ENCODE measurements at regions not wholly inside any gene's neighbourhood (a gene's known extent, or its start where the extent isn't known, plus 50 kb on each side); places are given as distances from the start of the nearest gene placed in this dataset.
"Not testable (repeated sequence)": the region's sequence is repeated elsewhere in the genome, so short reads cannot be mapped to it uniquely, and the experiment has no call there.

DNA sequence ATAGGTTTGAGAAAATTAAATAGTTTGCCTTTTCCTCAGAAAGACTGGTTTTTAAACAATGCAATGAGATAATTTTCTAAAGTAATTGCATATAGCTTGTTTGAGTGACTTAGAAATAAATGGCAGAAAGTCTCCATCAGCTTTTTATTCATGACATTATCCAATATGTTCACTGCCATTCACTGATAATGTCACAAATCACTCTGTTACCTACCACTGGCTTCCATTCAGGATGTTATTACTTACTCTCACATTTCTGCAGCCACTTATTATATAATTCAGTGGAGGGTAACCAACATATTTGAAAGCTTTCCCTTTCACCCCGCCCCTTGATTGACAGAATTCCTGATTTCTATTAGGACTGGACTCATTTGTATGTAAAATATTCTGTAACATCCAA is 1583.5 kb downstream of the PCDH18 start:
- no peak overlapping the region for H3K4me3 ChIP-seq (ENCODE audit: low read depth, low read length)
- DNase-seq (ENCODE audit: low read depth) = no peak
- TF ChIP-seq, protein P1, sequence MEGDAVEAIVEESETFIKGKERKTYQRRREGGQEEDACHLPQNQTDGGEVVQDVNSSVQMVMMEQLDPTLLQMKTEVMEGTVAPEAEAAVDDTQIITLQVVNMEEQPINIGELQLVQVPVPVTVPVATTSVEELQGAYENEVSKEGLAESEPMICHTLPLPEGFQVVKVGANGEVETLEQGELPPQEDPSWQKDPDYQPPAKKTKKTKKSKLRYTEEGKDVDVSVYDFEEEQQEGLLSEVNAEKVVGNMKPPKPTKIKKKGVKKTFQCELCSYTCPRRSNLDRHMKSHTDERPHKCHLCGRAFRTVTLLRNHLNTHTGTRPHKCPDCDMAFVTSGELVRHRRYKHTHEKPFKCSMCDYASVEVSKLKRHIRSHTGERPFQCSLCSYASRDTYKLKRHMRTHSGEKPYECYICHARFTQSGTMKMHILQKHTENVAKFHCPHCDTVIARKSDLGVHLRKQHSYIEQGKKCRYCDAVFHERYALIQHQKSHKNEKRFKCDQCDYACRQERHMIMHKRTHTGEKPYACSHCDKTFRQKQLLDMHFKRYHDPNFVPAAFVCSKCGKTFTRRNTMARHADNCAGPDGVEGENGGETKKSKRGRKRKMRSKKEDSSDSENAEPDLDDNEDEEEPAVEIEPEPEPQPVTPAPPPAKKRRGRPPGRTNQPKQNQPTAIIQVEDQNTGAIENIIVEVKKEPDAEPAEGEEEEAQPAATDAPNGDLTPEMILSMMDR (IDR thresholded peaks at IDR 0.05; ENCODE audit: insufficient read depth, low read length) = no peak

DNA sequence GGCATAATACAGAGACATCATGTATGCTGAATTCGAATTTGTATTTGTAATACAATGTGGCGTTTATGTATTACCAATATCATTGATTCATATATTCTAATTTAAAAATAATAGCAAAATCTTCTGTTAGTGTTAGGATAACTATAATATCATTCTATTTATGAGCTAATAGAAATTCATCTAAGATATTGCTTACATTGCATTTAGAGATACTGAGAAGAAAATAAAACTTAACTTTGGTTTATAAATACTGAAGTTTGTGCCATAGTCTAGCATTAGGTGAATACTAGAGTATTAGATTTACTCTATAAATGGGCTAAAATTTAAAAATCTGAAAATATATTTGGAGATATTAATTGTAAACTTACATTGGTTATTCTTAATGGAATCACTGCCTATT is 1590.6 kb downstream of the PCDH18 start:
- TF ChIP-seq, protein P1 (IDR thresholded peaks at IDR 0.05; ENCODE audit: insufficient read depth, low read length) = no peak

DNA sequence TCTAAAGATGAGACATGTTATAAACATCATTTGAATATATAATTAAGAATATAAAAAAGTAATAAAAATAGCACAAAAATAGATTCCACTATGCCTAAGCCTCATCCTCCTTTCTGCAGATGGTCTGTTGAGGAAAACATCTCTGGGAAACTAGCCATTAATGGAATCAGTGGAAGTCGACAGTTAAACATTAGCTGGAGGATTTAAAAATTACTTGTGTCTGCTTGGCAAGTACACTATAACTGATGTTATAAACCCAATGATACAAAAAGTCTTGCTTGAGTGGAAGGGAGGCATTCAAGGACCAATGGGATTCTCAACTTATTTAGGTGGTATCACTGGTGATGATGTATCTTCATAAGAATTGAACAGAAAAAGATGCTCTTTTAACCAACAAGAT is 1598.3 kb downstream of the PCDH18 start:
- TF ChIP-seq, protein P1 (IDR thresholded peaks at IDR 0.05; ENCODE audit: insufficient read depth, low read length) = no peak
- DNase-seq (ENCODE audit: low read depth) = no peak
- no peak overlapping the region for H3K4me3 ChIP-seq (ENCODE audit: low read depth, low read length)

More for the DNA sequence above, 1590.6 kb downstream of the PCDH18 start:
- no peak for DNase-seq (ENCODE audit: low read depth)
- H3K4me3 ChIP-seq (ENCODE audit: low read depth, low read length) = no peak overlapping the region

DNA sequence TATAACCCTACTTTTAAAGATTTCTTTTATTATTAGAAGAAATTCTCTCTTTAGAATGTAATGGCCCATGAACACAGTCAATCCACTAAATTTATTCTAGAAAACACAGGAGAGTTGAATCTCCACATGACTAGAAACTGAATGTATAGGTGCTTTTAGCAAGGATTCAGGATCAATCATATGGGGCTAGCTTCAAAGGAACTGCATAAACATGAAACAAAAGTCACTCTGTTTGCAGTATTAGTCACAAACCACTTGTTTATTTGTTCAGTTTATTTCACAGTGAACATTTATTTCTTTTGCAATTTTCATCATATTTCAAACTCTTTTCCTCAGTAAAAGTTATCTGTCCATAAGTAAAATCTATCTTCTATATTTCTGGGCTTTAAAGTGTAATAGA is 1604.6 kb downstream of the PCDH18 start:
- no peak for DNase-seq (ENCODE audit: low read depth)
- no peak overlapping the region for H3K4me3 ChIP-seq (ENCODE audit: low read depth, low read length)
- TF ChIP-seq, protein P1 (IDR thresholded peaks at IDR 0.05; ENCODE audit: insufficient read depth, low read length) = no peak

DNA sequence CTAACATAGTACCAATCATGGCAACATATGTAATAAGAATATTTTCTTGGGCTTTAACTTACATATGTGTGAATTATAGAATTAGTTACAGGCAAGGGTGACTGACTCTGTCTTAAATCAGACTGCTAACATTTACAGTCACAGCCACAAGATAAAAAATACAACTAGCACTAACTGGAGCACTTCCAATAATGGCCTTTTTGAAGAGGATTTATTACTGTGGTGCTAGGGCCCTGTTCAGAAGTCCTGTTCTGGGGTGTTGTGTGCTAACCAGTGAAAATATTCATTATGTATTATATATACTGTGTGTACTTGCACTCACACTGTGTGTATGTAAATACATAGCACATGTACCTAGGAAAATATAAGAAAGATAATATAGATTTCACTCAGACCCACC is 1611.2 kb downstream of the PCDH18 start:
- H3K4me3 ChIP-seq (ENCODE audit: low read depth, low read length) = no peak overlapping the region
- DNase-seq (ENCODE audit: low read depth) = no peak
- TF ChIP-seq, protein P1 (IDR thresholded peaks at IDR 0.05; ENCODE audit: insufficient read depth, low read length) = no peak

DNA sequence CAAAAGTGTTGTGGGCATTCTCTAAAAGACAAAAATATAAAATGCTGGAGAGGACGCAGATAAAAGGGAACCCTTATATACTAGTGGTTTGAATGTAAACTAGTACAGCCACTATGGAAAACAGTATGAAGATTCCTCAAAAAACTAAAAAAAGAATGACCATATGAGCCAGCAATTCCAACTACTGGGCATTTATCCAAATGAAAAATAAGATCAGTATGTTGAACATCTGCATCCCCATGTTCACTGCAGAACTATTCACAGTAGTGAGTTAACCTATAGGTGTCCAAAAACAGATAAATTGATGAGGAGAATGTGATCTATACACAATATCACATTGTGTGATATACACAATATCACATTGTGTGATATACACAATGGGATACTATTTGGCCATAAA is 1615.3 kb downstream of the PCDH18 start:
- TF ChIP-seq, protein P1 (IDR thresholded peaks at IDR 0.05; ENCODE audit: insufficient read depth, low read length) = no peak
- H3K4me3 ChIP-seq (ENCODE audit: low read depth, low read length) = no peak overlapping the region
- no peak for DNase-seq (ENCODE audit: low read depth)

DNA sequence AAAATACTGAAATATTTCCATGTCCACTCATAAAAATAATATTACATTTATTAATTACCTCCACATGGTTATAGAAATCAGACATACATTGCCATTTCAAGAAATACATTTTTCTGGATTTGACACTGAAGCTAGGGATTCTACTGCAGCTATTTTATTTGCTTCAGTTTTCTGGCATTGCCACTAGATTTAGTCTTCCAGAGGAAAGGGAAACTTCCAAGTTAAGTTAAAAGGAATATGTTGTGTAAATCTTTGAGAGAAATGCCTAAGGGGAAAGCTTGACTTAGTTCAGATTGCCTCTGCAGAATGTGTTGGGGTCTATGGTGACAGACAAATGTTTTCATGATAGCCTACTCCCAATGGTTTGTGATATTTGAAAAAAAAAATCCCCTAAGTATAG is 1631.3 kb downstream of the PCDH18 start:
- H3K4me3 ChIP-seq (ENCODE audit: low read depth, low read length) = no peak overlapping the region
- no peak for DNase-seq (ENCODE audit: low read depth)
- TF ChIP-seq, protein P1 (IDR thresholded peaks at IDR 0.05; ENCODE audit: insufficient read depth, low read length) = no peak

DNA sequence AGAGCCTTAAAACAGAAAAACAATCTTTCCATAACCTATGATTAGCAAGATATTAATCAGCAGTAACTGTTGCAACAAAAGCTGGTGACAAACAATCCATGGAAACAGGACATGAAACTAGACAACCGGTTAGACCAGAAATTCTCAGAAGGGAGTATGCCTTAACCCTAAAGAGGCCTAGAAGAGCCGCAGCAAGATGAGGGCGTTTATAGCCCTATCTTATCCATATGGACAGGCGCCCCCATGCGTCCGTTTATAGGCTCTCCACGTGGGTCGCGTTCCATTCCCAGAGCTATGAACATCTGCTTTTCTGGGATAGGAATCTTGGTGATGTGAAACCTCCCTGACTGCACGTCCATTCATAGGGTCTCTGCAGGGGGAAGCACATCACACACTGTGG is 1662.7 kb upstream of the PABPC4L start:
- H3K4me3 ChIP-seq (ENCODE audit: low read depth, low read length); DNase-seq (ENCODE audit: low read depth): not testable (repeated sequence)

All from fibroblast of the aortic adventitia (primary cell).